T47D (cell line): ENCODE measurements at regions not wholly inside any gene's neighbourhood (a gene's known extent, or its start where the extent isn't known, plus 50 kb on each side); places are given as distances from the start of the nearest gene placed in this dataset.

Source experiments
- DNase-seq, 2 experiments: peaks; one replicate each; pipeline versions ENCODE4 v3.0.0 to v3.0.0-alpha.2; 2011 to 2012; ENCODE audit warnings: low read depth in 1 of 2, low spot score in 1 of 2
- JUND ChIP-seq: IDR thresholded peaks from 2 replicates; pipeline ENCODE4 v1.6.1; 2012; ENCODE audit warnings: low read depth
- in situ Hi-C: cut with HindIII; loops from 2 replicates; pipeline ENCODE4 v1.10.0; 2016; ENCODE audit warnings: low sequenced_read_pairs, low pct_unique_long_range_greater_than_20kb

DNA sequence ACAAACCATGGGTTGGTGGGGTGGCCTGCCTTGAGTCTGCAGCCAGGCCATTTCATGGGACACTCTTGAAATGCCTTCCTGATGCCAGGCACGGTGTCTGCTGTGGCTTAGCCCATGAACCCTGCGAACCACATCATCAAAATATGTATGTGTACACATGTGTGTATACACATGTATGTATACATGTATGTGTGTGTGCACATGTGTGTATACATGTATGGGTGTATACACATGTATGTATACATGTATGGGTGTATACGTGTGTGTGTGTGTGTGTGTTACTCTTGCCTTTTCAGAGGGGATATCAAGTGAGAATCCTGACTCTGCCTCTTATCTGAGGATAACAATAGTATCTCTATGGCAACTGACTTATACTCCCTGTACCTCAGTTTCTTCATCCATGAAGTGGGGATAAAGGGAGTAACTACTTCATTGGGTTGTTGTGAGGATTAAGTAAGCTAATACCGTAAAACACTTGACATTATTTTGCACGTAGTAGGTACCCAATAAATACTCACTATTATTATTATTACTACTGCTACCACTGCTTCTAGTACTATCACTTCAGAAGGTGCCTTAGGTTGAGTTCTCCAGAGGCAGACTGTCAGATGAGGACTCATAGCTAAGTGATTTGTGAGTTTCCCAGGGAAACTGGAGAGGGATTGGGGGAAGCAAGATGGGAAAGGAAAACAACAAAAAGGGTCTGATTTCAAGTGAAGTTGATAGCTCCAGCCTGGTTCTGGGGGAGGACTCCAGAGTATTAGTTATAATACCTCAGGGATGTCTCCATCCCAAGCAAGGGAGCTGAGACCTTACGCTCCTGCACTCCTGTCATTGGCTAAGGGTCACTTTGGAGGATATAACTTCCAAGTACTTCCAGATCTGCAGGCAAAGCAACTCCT, 110.5 kb downstream of the VEGFA start:
- DNase-seq, result no peak
- no peak for TF ChIP-seq JUND
- in situ Hi-C loops, result no loop called here

DNA sequence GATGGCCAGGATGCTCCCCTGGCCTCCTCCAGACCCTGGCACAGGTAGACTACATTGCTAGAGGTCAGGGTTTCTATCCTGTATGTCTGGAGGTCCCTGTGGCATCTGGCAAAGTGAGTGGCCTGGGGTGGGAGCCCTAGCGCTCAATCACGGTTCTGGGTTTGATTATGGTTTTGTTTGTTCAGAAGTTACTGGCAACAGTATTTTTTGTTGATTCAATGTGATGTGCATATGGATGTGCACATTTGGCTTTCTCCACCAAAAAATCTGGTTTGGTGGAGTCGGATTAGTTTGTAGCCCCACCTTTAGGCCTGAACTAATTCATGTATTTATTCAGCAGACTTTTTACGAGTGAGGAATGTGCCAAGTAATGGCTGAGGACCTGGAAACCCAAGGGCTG, 109.7 kb downstream of the VEGFA start:
- TF ChIP-seq JUND, result no peak
- in situ Hi-C loops, result no loop called here
- DNase-seq, result no peak

DNA sequence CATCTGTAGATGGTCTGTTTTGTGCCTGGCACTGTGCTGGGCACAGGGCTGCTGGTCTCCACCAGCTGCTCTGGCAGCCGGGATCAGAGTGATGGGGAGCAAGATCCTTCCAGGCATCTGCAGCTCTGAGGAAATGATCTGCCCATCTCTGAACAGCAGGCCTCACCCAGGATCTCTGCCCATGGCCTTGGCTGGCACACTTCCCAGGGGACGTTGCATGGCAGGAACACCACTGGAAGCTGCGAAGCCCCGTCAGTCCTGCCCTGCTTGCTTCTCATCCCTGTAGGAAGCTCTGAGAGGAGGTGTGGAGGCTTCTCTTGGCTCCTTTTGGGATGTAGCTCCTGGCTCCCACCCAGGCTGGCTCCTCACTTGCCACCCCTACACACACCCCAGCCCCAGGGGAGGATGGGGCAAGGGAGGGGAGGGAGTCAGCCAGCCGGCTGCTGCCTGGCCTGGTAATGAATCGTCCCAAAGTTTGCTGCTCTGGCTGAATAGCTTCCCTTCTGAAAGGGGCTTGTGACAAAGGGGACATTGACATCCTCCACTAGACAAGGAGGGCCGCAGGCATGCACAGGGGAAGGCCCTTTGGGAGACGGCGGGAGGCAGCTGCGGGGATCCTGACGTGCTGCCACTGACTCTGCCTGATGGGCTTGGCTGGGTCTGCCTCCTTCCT, 108.9 kb downstream of the VEGFA start:
- DNase-seq, result no peak
- TF ChIP-seq JUND, result no peak
- in situ Hi-C loops, result no loop called here

DNA sequence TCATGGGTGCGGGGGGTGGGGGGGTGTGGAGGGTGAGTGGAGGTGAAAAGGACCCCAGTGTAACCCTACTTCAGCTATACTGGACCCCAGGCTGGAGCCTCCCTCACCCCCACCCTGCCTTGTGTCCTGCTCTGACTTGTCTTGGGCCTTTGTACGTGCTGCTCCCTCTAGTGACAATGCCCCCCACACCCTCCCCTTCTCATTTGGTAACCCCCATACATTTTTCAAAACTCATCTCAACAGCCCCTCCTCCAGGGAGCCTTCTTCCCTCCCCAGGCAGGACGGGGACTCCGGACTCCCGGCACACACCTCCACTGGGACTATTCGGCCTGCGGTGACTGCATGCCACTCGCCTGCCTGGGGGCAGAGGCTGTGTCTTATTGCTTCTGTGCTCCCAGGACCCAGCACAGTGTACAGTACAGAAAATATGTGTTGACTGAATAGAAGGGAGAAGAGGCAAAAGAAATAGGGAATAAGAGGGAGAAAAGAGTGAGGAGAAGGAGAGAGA, 108.2 kb downstream of the VEGFA start:
- no peak for TF ChIP-seq JUND
- in situ Hi-C loops, result no loop called here
- DNase-seq, result no peak

DNA sequence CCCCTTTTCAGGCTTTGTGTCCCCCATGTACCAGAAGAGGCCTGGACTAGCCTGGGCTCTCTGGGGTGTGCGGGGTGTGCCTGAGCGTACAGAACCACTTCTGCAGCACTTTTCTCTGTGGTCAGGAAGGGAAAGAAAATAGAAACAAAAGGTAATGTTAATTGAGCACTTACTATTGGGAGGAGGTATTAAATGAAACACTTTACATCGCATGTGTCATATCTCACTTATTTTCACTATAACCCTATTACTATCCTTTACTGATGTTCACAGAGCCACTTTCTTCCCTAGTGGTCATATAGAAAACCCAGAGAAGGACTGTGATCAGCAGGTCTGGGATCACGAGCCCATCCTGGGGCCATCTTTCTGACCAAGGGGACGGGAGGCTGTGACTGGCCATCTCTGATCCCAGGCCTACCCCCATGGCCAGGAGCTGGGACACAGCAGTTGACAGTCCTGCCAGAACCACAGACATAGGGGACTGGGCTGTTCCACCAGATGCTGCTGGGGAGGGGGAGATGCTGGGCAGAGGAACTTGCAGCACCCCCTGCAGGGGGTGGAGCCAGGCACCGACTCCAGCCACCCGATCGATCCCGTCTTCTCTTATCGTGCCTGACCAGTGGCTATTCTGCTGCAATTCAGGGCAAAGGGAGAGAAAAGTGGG, 107.6 kb downstream of the VEGFA start:
- TF ChIP-seq JUND, result no peak
- in situ Hi-C loops, result no loop called here
- DNase-seq, result no peak

DNA sequence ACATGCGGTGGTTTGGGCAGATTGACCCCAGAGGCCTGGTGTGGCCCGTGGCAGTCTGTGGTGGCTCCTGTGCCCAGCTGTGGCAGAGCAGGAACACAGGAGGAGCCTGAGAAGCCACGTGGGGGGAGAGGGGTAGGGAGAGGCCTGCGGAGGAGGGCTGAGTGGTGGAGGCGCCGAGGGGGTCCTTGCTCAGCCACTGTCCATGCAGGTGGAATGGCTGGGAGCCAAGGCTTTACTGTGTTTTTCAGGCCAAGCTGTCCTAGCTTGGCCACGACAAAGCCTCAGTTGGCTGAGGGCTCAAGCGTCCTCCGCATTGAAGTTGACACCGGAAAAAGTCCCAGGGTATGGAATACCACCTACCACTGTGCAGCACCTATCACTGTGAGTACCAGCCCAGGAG, 107.0 kb downstream of the VEGFA start:
- DNase-seq, result no peak
- in situ Hi-C loops, result no loop called here
- TF ChIP-seq JUND, result no peak

DNA sequence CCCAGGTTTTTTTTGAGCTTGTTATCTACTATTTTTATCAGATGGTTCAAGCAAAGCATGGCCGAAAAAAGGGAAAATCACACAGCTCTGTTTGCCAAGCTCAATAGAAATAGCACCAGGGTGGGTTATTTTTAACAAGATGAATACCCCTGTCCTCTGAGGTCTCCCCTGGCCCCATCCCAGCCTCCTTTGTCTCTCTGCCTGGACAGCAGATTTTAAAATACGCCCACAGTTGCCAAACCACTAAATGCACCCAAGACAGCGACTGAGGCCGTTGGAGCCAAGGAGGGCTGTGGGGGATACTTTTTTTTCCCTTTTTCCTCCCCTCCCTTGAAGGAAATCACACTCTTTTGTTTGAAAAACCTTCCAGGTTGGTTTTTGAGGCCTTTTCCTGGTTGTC, 106.6 kb downstream of the VEGFA start:
- in situ Hi-C loops, result no loop called here
- TF ChIP-seq JUND, result no peak
- DNase-seq, result no peak

DNA sequence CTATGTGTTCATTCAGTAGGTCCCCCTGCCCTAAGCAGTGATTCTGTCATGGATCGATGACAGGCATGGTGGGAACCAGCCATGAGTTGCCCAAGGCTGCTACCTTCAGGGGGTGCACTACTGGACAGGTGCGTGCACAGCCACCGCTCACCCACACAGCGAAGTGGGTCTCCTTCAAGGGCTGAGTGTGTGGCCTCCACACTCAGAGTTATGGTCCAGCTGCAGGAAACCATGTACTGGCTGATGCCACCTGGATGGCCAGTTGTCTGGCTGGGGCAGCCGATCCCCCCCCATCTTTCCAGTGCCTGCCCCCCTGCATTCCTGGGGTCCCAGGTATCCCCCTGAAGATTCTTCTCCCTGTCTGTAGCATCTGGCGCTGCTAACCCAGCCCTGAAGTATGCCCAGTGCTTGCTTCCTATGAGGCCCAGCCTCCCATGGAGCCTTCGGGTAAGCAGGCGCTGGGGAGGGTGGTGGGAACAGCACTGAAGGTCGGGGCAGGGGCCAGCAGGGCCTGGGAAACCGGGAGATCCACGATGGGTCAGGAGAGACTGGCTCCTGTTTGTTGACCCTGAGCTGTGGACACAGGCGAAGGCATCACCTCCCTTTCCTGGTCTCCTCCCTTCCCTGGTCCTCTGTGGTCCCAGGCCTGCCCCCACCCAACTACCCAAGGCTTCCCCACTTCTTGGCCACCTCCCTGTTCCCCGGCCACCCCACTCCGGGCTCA, 106.0 kb downstream of the VEGFA start:
- in situ Hi-C loops, result no loop called here
- no peak for DNase-seq
- TF ChIP-seq JUND, result no peak

DNA sequence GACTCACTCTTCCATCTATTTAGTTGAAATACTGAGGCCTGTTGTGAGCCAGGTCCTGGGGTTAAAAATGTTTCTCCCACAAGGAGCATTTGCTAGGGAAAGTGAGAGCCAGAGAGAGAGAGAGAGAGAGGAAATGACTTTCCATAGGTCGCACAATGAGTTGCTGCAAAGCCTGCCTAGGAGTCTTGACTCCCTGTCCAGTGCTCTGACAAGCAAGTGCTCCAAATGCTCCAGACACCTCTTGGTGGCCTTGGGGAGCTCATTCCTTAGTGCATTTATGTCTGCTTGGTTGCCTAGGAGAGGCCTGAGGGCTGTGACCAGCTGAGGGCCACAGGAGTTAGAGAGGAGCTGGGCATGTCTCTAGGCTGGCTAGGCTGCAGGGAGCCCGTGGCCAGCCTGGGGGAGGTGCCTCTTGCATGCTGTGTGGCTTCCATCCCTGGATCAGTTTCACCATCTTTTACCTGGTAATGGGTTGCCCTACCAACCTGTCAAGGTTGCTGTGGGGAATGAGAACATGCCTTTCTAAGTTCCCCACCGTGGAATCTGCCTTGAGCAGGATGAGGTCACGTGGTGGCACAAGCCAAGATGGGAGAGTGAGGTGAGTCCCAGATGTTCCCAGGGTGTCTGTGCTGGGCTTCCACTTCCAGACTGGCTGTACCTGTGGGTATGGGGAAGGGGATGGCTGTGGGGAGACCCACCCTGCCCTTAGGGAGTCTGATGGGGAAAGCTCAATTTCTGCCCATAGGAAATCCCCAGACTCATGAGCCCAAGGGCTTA, 105.0 kb downstream of the VEGFA start:
- in situ Hi-C loops, result no loop called here
- no peak for DNase-seq
- no peak for TF ChIP-seq JUND

DNA sequence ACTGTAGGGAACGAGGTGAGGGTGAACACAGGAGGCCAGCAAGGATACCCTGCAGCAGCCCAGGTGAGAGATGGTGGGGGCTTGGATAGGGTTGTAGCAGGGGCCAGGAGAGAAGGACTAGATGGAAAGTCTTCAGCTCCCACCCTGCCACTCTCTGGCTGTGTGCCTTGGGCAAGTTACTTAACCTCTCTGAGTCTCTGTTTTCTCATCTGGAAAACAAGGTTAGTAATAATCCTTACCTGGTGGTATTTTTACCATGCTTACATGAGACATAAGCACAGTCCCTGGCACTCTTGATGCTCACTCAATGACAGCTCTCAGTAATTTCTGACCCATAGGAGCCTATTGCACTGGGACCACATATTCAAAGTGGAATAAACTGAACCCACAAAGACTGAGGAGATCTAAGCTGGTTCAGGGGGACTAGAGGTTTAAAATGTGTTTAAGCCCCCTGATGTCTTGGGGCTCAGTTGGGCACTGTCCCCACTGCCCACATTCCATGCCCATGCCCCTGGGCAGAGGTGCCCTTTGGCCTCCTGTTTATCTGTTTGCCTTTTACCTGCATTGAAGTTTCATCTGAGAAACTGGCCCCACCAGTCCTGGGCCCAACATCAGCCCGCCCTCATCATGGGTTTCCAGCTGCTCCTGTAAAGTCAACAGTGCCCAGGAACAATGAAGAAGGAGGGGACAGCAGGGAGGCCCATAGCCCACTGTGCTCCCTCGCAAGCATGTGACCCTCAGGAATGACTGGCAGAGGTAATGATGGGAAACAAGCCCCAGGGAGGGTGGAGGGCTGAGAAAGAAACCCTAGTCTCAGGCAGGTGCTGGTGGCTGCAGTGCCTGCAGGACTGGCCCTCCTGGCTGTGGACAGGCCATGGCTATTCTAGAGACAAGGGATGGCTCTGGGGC, 104.0 kb downstream of the VEGFA start:
- in situ Hi-C loops, result no loop called here
- DNase-seq, result no peak
- no peak for TF ChIP-seq JUND

DNA sequence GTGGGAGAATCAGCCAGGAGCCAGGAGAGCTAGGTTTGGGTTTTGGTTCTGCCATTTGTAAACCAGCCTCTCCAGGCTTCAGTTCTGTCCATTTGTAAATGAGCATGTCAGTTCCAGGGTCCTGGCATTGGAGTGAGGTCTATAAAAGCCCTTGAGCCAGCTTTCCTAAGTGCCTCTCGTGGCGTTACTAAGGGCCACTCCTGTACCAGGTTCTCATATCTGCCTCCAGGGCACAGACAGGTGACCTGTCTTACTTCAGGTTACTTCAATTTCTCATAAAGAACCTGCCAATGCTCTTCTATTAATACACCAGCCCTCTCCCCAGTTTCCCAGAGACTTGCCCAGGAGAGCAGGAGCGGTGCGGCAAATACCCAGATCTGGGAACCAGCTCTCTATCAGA, 101.9 kb downstream of the VEGFA start:
- TF ChIP-seq JUND, result no peak
- in situ Hi-C loops, result no loop called here
- no peak for DNase-seq
